HG02981 (cell line): ENCODE measurements at regions not wholly inside any gene's neighbourhood (a gene's known extent, or its start where the extent isn't known, plus 50 kb on each side); places are given as distances from the start of the nearest gene placed in this dataset.

Source experiments
- ATAC-seq: cut with Tn5 transposase; IDR thresholded peaks from one replicate; pipeline ENCODE4 v1.9.1; 2021; ENCODE audit warnings: mild to moderate bottlenecking, moderate library complexity; ENCODE audit not compliant: unreplicated experiment

DNA sequence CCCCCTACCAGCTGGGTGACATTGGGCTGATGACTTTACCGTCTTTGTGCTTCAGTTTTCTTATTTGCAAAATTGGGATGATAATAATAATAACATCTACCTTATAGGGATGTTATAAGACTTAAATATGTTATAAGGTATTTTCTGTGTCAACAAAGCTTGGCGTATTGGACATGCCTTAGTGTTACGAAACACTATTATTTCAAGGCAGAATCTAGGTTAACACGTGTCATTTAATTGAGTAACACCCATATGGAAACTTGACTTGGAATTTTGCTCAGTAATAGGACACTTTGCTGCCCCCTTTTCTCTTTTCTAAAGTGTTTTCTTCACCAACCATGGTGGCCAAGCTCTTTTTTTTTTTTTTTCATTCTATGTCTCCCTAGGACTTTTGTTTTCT, 294.2 kb upstream of the SALL1 start:
- no peak for ATAC-seq

DNA sequence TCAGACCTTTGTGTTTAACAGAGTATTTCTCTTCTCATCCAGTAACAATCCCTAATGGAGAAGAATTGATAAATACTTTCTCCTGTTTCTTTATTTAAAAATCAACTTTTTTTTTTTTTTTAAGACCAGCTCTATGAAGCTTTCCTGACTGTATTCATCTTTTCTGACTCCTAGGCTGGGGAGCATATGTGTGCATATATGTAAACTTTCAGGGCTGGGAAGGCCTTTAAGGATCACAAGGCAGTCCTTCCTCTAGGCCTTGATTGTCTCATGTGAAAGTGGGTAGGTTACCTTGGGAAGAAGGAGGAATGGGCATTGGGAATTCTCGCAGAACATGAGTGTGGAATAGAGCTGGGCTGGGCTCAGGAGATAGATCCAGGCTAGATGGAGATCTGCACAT, 292.9 kb upstream of the SALL1 start:
- ATAC-seq = no peak

DNA sequence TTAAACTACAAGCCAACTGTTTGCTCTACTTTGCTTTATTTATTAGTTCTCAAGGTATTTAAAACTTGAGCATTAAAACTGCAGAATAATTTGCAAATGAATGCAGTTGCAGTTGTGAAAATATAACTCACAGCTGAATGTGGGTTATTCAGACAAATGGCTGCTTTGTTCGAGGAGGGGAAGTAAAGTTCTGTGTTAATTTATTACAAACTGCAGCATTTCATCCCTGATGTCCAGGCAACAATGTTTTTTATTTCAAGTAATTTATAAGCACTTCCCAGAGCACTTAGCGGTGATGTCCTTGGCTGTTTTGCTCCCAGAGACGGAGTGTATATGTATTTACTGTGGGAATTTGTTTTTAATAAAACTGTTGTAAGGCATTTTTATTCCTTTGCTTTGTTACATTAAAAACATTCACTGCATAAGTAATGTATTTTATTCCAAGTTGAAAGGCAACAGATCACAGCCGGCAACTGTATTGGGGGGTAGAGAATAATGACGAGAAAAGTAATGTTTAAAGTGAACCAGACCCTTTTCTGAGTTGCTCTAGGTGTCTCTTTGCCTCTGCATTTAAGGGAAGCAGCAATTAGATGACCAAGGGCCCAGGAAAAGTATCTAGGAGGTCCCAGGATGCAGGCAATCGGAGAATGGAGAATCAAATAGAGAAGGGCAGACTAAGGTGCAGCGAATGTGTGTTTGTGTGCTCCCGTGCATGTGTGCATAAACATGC, 291.2 kb upstream of the SALL1 start:
- ATAC-seq = no peak

DNA sequence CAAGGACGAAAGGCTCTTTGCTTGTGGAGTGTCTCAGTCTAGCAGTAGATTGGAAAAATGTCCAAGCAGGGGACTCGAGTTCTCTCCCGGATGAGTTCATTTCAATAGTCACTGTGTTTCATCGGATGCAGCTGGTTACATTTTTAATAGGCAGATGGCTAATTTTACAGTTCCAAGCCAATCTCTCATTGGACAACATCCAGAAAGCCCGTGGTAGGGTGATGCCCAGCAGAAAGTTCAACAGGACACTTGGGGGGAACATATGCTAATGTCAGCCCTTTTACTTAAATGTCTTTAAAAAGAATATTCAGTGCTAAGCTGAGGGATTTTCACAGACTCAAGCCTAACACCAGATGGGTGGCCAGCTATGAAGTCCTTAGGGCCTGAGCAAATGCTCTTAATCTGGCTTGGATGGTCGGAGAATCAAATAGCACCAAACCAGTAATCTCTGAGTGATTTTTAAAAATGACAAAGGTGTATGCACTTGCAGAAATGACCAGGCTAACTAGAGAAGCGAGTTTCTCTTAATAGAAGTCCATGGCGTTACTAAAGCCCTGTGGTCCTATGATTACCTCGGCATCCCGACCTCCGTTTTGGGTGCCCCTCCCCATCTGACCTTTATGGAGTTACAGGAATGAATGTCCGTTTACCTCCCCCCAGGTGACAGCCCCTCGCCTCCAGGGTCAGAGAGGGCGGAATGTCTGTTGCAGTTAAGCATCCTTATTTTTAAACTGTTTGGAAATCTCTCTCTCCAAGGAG, 289.2 kb upstream of the SALL1 start:
- no peak for ATAC-seq

DNA sequence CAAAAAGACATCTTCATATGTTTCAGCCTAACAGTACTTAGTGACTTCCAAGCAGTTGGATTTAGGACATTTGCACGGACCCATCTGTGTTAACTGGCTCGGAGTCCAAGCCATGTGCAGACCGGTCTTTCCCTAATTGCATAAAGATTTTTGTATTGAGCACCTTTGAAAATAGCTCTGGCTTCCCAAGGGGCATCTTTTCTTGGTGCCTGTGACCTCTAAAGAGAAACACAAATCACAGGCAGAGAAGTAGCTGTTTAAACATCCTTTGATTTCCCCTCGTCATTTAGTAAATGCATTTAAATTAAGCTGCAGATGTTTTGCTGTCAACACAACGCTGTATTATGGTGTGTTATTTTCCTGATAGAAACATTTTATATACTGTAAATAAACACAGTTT, 288.2 kb upstream of the SALL1 start:
- no peak for ATAC-seq

DNA sequence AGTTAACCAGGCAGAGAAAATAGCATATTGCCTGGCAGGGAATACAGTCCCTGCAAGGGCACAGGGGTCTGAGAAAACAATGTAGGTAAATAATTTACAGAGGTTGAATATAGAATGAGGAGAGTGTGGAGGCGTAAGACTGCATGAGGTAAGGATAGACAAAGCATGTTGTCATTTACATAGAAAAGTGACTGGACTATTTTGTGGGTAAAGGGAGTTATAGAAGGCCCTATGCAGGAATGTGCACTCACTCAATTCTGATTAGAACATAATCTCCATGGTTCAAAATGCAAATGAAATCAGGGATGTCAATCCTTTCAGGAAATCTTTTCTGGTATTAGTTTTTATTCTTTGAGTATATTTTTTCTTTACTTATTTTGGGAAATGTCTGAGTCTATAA, 285.7 kb upstream of the SALL1 start:
- no peak for ATAC-seq

DNA sequence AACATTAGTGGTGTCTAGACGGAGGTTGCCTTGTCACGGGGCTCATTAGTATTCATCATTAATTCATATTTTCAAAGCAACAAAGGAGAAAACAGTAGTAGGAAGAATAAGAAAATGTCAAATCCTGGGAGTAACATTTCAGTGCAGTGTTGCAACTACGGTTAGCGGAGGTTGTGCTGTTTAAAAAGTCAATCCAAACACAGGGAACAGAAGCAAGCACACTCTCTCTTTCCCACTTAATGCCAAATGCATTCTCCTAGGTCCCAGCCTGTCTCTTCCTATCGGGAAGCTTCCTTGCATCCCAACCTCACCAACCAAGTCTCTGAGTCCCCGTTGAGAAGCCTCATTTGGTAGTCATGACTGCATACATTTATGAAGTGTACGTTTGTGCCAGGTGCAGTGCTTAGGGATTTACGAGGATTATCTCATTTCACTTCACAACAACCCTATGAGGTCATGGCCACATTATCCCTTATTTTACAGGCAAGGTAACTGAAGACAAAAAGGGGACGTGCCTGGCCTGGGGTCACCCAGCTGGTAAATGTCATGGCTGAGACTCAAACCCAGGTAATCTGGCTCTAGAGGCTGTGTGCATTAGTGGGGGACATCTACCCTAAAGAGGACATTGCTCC, 283.6 kb upstream of the SALL1 start:
- no peak for ATAC-seq

DNA sequence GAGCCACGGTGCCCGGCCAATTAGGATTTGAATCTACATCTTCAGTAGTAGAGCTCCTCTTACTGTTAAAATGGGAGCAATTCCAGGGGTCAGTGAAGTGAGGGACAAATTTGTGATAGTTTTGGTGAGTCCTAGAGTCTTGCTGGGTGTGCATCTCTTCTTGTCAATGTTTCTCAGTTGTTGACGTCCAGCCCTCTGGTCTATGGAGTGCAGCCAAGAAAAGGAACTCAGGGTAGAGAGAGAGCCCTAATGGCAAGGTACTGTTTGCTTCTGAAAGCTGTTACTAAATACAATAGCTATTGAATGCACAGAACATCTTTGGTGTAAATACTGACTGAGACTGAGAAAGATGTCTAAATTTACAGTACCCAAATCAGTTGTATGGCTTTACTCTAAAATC, 282.5 kb upstream of the SALL1 start:
- ATAC-seq = no peak

DNA sequence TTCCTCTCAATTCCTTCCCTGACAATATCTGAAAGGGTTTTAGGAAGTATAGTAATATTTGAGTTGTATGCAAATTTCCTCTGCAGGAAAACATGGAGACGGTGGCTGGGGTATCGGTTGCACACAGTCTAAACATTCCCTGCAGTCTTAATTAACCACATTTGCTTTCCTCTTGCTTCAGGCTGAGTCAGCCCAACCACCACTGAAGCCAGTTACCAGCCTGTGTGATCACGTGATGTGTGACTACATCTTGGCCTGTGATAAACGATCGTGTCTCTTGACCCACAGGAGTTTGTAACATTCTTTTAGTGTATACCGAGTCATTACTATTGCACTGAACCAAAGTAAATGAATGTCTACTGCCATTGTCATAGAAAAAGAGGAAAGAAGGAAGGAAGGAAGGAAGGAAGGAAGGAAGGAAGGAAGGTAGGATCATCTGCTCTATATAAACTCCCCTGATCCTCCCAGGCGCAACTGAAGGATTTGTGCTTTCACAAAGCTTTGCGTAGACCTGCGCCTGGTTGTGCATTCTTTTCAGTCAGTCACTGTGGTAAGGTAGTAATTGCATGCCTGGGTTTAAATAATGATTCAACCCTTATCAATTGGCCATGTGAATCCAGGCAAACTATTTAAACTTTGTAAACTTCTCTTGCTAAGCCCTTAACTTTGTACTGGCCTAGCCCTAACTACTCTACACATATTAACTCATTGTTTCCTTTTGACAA, 280.6 kb upstream of the SALL1 start:
- no peak for ATAC-seq

DNA sequence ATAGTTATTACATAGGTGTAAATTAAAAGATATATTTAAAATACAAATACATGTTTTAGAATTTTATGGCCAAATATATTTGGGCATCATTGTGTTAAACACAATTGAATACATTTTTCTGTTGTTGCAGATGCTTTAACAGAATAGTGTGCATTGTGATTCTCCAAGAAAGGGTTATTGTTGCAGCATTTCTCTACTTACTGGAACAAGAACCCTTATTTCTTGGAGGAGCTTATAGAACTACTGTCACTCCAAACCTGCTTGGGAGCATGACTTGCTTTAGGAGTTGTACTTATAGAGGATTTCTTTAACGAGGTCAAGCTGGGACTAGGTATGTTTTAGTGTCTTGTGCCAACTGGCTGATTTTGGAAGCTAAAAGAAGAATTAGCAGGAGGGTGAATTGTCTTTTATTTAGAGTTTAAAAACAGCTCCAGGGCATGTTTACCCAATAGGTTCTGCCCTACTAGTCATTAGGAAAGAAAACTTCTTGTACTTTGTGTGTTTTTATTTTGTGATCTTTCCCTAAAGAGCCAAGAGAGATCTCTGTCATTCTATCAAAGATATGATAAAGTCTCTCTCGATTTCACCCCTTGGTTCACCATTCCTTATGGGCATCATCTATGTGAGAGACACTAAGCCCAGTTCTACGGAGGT, 279.8 kb upstream of the SALL1 start:
- ATAC-seq = no peak

DNA sequence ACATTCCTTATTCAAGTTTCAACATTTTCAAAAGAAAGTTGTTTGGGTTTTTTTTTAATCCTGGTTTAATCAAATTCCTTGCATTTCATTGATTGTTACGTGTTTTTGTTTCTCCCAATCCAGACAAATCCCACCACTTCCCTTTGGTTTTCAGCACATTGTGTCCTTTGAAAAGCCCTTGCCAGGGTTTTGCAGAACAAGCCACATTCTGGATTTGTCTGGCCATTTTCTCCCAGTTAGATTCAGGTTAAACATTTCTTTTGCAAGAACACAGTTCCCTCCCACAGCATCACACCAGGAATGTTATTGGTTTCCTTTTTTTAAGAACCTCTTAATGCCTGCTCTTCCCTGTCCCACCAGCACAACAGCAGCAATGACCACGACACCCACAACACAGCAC, 278.0 kb upstream of the SALL1 start:
- no peak for ATAC-seq

DNA sequence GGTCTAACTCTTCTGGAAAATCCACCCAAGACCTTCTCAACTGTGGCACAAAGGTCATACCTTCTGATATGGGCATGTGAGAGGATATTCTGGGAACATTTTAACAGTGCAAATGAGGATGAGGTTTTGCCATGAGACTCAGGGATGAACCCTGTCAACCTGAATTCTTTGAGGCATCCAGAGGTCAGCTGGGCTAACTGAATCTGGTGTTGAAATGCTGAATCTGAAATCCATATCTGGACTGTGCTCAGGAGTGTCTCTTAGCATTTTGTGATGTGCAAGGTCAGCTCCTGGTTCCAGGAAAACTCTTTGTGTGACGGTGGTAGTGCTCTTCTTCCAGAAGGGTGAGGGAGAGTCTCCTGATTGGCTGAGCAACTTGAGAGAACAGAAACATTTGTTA, 276.0 kb upstream of the SALL1 start:
- no peak for ATAC-seq

DNA sequence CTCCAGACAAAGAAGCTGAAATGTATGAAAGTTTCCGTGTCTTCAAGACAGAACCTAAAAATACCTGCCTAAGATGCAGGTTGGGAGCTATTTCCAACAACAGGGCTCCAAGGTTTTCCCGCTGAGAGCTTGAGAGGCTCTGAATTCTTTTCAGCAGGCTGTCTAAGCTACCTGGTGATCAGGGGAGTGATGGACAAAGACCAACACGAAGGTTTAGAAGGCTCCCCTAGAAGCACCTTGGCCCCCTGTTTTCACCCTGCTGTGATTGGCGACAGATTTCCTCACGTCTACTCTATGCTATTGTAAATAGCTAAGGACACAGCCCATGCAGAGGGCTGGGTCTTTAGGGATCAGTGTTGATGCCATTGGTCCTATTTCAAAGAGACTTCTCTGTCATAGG, 275.2 kb upstream of the SALL1 start:
- no peak for ATAC-seq

DNA sequence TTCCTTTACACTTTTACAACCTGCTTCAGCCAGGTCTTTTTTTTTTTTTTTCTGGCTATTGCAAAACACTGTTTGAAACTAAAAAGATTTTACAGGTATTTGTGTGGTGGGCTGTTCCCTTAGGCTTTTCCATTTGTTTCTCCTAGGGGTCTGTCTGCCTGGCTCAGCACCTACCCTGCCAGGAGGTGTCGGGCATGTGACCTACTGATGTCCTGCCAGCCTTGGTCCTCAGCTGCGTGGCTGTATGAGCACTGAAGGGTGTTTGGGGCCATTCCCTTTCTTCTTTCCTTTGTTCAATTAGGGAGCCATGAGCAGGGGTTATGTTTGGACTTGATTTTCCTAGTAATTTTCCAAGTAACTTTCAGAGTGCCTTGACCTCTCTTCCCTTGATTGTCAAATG, 269.2 kb upstream of the SALL1 start:
- ATAC-seq = no peak

DNA sequence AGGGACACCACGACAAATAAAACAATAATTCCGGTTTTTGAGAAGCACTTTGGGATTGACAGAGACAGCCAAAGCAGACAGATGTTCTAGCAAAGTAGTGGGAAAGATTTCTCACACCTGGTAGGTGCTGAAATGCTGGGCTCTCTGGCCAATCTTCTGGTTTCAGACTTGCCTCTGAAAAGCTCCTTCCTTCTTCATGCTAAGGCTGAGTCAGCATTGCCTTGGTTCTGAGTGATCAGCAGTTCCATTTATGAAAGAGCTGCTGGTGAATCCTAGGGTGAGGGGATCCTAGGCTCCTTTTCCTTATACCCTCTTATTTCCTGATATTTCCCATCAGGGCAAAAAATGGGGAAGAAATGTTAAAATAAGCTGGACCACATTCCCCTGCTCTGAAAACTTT, 268.7 kb upstream of the SALL1 start:
- ATAC-seq = no peak

DNA sequence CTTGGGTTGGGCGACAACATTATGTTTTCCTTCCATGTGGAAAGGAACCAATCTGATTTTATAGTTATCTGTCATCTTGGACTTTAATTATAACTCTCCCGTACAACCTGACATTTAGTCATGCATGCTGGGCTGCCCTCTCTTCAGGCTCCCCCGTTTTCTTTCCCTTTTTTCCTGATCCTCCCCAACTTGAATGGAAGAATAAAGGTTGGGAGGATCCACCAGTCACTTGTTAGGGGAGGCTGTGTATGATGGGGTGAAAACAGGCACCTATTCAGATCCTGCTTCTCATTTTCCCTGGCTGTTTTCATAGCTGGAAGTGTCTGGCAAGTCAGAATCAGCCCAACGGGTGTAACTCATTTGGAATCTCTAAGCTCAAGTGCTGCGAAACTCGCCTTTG, 267.2 kb upstream of the SALL1 start:
- no peak for ATAC-seq

DNA sequence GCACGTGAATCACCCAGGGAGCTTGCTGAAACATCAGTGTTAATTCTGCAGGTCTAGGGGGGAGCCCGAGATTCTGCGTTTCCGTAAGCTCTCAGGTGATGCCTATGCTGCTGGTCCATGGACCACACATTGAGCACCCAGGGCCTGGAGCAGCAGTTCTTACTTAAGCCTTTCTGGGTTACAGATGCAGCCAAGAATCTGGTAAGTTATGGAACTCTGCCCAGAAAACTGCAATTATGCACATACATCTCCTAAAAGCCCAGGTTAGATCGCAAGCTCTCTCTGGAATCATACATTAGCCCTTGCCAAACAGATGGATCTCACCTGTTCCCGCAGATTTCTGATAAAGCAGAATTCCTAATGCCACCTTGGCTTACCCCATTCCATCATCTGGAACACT, 265.9 kb upstream of the SALL1 start:
- no peak for ATAC-seq

DNA sequence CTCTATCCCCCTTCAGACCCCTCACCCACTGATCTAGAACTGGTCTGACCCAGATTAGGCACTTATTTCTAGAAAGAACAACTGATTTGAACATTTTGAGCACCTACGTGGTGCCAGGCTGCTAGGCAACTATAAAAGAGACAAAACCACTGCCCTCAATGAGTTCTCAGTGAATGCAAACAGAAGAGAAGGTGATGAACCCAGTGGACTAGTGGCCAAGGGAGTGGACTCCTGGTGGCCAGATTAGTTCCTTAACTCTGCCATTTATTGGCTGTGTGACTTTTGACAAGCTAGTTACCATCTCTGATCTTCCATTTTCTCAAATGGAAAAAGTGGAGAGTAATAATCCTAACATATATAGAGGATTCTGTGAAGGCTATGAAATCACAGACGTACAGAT, 259.1 kb upstream of the SALL1 start:
- ATAC-seq = no peak

DNA sequence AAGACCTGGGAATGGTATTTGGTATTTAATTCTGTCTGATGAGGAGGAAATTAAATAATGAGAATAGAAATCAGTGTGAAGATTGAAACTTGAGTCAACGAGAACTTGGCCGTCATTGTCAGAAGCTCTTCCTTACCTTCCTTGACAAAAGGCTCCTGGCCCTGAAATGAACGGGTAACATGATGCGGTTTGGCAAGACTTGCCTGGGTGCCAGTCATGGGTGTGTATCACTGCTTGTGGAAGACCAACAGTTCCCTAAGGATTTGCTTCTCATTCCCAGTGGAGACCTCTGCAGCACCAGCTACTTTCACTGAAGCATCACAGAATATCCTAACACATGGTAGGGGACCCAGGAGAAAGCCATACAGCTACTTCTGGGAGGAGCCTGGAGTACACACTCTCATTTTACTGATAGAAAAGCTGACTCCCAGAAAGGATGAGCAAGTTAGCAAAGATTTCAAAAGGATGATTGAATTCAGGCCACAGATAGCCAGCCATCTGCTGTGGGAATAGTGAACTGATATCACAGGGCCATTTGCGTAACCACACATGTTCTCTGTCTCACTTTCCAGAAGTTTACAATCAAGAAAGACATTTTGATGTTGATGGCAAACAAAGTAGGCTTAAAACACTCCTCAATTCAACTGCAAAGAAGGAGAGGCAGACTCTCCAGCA, 258.1 kb upstream of the SALL1 start:
- ATAC-seq = no peak

DNA sequence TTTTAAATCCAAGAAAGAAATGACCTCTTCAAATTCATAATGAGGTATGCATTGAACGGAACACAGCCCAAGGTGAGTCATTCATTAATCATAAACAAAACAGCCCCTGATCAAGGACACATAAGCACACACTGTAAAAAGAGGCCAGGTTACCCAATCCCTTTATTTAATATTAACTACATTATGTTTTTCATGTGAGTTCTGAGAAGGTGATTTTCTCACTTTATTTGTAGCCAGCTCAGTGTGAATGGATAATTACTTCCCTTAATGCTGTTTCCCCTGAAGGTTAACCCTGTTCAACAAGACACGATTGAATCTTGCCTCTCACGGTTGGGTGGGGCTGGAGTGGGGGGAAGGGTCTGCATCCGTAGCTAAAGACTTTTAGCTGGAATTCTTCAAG, 257.3 kb upstream of the SALL1 start:
- peak; percentile 47 for ATAC-seq

DNA sequence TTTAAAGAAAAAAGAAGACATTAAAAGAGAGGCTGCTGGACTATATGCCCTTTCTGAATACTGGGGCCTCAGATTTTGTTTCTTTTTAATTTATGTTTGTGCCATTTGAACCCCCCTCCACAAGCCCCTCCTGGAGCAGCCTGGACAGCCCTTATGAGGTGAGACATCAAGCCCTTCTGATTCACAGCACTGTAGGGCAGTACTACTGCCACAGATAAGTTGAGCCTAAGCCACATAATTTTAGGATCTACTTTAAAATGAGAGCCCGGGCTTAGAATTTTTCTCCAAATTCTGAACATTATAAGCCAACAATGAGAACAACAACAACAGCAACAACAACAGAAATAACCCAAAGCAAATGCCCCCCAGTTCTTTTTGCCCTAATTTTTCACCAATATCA, 256.9 kb upstream of the SALL1 start:
- ATAC-seq = no peak
